Cardiac muscle cell (in vitro differentiated cells and primary cell): ENCODE measurements at regions not wholly inside any gene's neighbourhood (a gene's known extent, or its start where the extent isn't known, plus 50 kb on each side); places are given as distances from the start of the nearest gene placed in this dataset.
"Not testable (repeated sequence)": the region's sequence is repeated elsewhere in the genome, so short reads cannot be mapped to it uniquely, and the experiment has no call there.

ENCODE experiments used
- DNase-seq, 2 donors: peaks; one replicate each; pipeline versions ENCODE4 v3.0.0 to v3.0.0-alpha.2; 2010 to 2017; ENCODE audit warnings: low read depth in 1 of 2, low spot score in 1 of 2
- H3K27ac ChIP-seq: fragments of 200-600 bp; sonication (generic); 2 replicates; pipeline ENCODE4 v1.5.1; 2016
- H3K27me3 ChIP-seq: fragments of 200-600 bp; sonication (generic); 2 replicates; pipeline ENCODE4 v1.6.0; 2016; ENCODE audit warnings: control low read depth
- H3K36me3 ChIP-seq: fragments of 200-600 bp; sonication (generic); 2 replicates; pipeline ENCODE4 v1.5.1; 2016; ENCODE audit warnings: control low read depth
- H3K4me1 ChIP-seq: fragments of 200-600 bp; sonication (generic); 2 replicates; pipeline ENCODE4 v1.8.1; 2017; ENCODE audit warnings: low read depth, mild to moderate bottlenecking, mixed run types
- H3K4me3 ChIP-seq: fragments of 200-600 bp; sonication (generic); 2 replicates; pipeline ENCODE4 v1.5.1; 2016; ENCODE audit warnings: mild to moderate bottlenecking
- H3K9me3 ChIP-seq: fragments of 200-600 bp; sonication (generic); 2 replicates; pipeline ENCODE4 v1.5.1; 2017; ENCODE audit warnings: low read depth, mild to moderate bottlenecking, control low read depth
- TF ChIP-seq, protein P1 (sequence below): IDR thresholded peaks from 2 replicates; pipeline ENCODE4 v1.5.1; 2012; ENCODE audit warnings: low read depth, mild to moderate bottlenecking, low read length

DNA sequence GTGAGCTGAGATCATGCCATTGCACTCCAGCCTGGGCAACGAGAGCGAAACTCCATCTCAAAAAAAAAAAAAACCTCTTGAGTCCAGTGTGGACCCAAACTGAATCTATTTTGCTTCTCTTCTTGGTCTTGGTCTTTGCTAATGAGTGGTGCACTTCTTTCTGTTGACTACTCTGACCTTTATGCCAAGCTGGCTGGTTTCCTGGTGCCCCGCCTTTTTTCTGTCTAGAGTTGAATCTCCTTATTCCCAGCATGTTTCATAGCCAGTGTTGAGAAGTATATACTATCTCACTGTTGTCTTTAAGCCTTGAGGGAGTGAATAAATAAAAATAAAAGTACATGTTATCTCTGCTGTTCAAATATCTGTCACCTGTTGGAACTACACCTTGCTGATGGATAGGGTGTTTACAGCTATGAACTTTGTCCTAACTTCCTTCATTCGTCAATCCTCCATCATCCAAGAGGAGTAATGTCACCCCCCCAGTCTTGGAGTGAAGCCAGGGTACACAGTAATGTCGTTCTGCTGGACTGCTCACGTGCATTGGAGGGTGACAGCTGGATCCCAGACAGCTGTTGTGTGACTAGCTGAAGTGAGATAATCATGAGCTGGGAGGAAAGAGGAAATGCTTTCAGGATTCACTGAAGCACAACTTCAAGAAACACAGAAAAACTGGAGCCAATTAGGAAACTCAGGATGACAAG lies 99.3 kb upstream of the PRKG2 start:
- H3K36me3 ChIP-seq = no peaks in the 10 kb centered on the region
- peak overlapping the region; percentile 37 for H3K27ac ChIP-seq
- H3K4me3 ChIP-seq = no peak overlapping the region
- TF ChIP-seq, protein P1, sequence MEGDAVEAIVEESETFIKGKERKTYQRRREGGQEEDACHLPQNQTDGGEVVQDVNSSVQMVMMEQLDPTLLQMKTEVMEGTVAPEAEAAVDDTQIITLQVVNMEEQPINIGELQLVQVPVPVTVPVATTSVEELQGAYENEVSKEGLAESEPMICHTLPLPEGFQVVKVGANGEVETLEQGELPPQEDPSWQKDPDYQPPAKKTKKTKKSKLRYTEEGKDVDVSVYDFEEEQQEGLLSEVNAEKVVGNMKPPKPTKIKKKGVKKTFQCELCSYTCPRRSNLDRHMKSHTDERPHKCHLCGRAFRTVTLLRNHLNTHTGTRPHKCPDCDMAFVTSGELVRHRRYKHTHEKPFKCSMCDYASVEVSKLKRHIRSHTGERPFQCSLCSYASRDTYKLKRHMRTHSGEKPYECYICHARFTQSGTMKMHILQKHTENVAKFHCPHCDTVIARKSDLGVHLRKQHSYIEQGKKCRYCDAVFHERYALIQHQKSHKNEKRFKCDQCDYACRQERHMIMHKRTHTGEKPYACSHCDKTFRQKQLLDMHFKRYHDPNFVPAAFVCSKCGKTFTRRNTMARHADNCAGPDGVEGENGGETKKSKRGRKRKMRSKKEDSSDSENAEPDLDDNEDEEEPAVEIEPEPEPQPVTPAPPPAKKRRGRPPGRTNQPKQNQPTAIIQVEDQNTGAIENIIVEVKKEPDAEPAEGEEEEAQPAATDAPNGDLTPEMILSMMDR = no peak
- H3K27me3 ChIP-seq = no peaks in the 10 kb centered on the region
- H3K9me3 ChIP-seq = no peaks in the 10 kb centered on the region
- H3K4me1 ChIP-seq = peaks cover 8% of the 10 kb centered on the region
- peak; percentile 57 to 91 for DNase-seq

DNA sequence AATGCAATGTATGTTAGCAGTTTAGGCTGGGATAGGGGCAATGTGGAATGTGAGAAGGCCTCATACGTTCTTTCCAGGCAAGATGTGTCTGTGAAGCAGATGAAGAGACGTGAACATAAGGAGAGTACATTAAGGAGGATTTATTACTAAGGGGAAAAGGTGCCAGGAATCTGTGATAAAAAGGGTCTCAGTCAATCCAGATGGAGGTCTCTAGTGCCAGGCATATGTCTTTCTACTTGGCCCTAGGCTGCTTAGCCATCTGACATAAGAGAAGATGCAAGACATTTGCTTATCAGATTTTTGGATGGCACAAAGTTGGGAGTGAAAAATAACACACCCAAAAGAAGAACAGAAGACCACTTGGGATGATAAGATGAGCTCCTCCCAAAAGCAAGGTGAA lies 93.0 kb upstream of the PRKG2 start:
- no peaks in the 10 kb centered on the region for H3K36me3 ChIP-seq
- no peak overlapping the region for H3K27ac ChIP-seq
- no peaks in the 10 kb centered on the region for H3K27me3 ChIP-seq
- H3K4me3 ChIP-seq = no peak overlapping the region
- DNase-seq = no peak
- H3K4me1 ChIP-seq = no peaks in the 10 kb centered on the region
- TF ChIP-seq, protein P1 = no peak
- no peaks in the 10 kb centered on the region for H3K9me3 ChIP-seq

- H3K4me1 ChIP-seq = no peaks in the 10 kb centered on the region
- no peak overlapping the region for H3K4me3 ChIP-seq
- no peak overlapping the region for H3K27ac ChIP-seq
- no peaks in the 10 kb centered on the region for H3K27me3 ChIP-seq
- H3K9me3 ChIP-seq = no peaks in the 10 kb centered on the region
- TF ChIP-seq, protein P1 = no peak
- H3K36me3 ChIP-seq = no peaks in the 10 kb centered on the region
- peak in 1 of 2 donors; percentile 20 for DNase-seq
Measured at GRCh38 chr4:81304871-81305270, 89.8 kb upstream of the PRKG2 start.

DNA sequence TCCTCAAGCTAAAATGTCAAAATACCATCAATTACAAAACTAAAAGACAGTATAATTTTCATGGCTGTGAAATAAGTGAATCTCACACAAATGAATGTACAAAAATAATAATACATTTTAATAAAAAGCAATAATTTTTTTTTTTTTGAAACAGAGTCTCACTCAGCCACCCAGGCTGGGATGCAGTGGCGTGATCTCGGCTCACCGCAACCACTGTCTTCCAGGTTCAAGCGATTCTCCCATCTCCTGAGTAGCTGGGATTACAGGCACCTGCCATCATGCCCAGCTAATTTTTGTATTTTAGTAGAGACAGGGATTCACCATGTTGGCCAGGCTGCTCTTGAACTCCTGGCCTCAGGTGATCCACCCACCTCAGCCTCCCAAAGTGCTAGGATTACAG lies 85.3 kb upstream of the PRKG2 start:
- DNase-seq, H3K36me3 ChIP-seq, H3K4me3 ChIP-seq, H3K9me3 ChIP-seq, H3K27ac ChIP-seq, H3K27me3 ChIP-seq, H3K4me1 ChIP-seq: not testable (repeated sequence)

DNA sequence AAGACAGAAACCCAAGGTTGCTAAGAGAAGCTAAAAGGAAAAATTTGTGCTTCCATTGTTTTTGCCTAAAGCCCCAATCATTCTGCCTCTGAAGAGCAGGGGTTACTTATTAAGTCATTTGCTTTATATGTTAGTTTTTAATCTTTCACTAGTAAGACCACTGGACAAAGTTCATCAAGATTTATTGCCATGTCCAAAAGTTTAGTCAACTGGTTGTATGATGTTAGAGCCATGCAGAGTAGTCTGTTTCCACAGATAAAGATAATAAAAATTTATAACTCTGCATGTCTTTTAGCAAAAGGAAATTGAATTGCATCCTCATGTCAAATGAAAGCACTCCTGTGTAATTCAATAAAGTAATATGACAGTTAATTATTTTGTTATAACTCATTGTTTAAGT lies 75.8 kb upstream of the PRKG2 start:
- H3K9me3 ChIP-seq = no peaks in the 10 kb centered on the region
- DNase-seq = no peak
- TF ChIP-seq, protein P1 = no peak
- H3K36me3 ChIP-seq = no peaks in the 10 kb centered on the region
- no peaks in the 10 kb centered on the region for H3K27me3 ChIP-seq
- H3K4me1 ChIP-seq = no peaks in the 10 kb centered on the region
- H3K27ac ChIP-seq = no peak overlapping the region
- H3K4me3 ChIP-seq = no peak overlapping the region

GRCh38 chr4:81287101-81287500 lies 72.1 kb upstream of the PRKG2 start:
- H3K27me3 ChIP-seq = no peaks in the 10 kb centered on the region
- no peak overlapping the region for H3K27ac ChIP-seq
- no peaks in the 10 kb centered on the region for H3K9me3 ChIP-seq
- no peaks in the 10 kb centered on the region for H3K36me3 ChIP-seq
- no peaks in the 10 kb centered on the region for H3K4me1 ChIP-seq
- TF ChIP-seq, protein P1 = no peak
- H3K4me3 ChIP-seq = no peak overlapping the region
- DNase-seq = no peak
